ENCODE measurements at regions not wholly inside any gene's neighbourhood (a gene's known extent, or its start where the extent isn't known, plus 50 kb on each side); places are given as distances from the start of the nearest gene placed in this dataset.
A peak's percentile ranks its signal among the peaks of the same experiment; 100 is the strongest.

- no peak for TF ChIP-seq ZNF462 (CRISPR knock-in tag; IDR thresholded peaks at IDR 0.05)
- no peak for TF ChIP-seq EZH2 (IDR thresholded peaks at IDR 0.05; ENCODE audit: low read depth, unreplicated experiment)
- no peak for TF ChIP-seq JUNB (IDR thresholded peaks at IDR 0.05; ENCODE audit: unreplicated experiment)
Observed at GRCh38 chr6:56753811-56754210, 111.1 kb upstream of the DST start (continued).

GRCh38 chr6:56752534-56752933 lies 109.8 kb upstream of the DST start:
- Histone ChIP-seq H3K4me1 (ENCODE audit: insufficient read depth) (peaks cover 79% of the 10 kb centered on the region), H3K9me2 (ENCODE audit: insufficient read depth) (no peaks in the 10 kb centered on the region), H2AFZ (no peak overlapping the region), H3K4me3 (no peak overlapping the region), H4K20me1 (replicated peaks; ENCODE audit: insufficient read depth) (no peaks in the 10 kb centered on the region), H3K36me3 (ENCODE audit: insufficient read depth) (no peaks in the 10 kb centered on the region), H3K27me3 (ENCODE audit: insufficient read depth) (no peaks in the 10 kb centered on the region), H3K4me2 (0 out of 2 replicates have a peak overlapping the region, but pooled peaks have one; percentile 1), H3F3A (replicated peaks; ENCODE audit: low read depth) (no peaks in the 10 kb centered on the region), H3K79me2 (replicated peaks; ENCODE audit: insufficient read depth) (peaks cover 93% of the 10 kb centered on the region), H3K27ac (ENCODE audit: low read depth) (peak overlapping the region; percentile 82; the same call in 1 of the 2 replicates)
- DNase-seq (ENCODE audit: low spot score): no peak
- Mint-ChIP-seq H3K4me1 (peaks cover 73% of the 10 kb centered on the region), H3K27ac (peak overlapping the region; percentile 48), H3K36me3 (ENCODE audit: low read depth) (no peaks in the 10 kb centered on the region), H3K9me3 (no peaks in the 10 kb centered on the region), H3K27me3 (ENCODE audit: insufficient read depth, low read depth, poor library complexity) (peaks cover 4% of the 10 kb centered on the region), H3K4me3 (no peak overlapping the region; the same call in 2 of the 3 replicates)
- no peak for ATAC-seq
- TF ChIP-seq EZH2 (IDR thresholded peaks at IDR 0.05; ENCODE audit: low read depth, unreplicated experiment) (no peak), ZNF331 (CRISPR knock-in tag; IDR thresholded peaks at IDR 0.05; ENCODE audit: low read depth) (no peak), JUNB (IDR thresholded peaks at IDR 0.05; ENCODE audit: unreplicated experiment) (no peak), NANOG (IDR thresholded peaks at IDR 0.05; ENCODE audit: borderline replicate concordance) (no peak), ZNF114 (CRISPR knock-in tag; IDR thresholded peaks at IDR 0.05) (no peak), STAT1 (IDR thresholded peaks at IDR 0.05; ENCODE audit: unreplicated experiment) (no peak), POLR2AphosphoS5 (IDR thresholded peaks at IDR 0.05; ENCODE audit: low read depth) (no peak), REST (IDR thresholded peaks at IDR 0.05; ENCODE audit: unreplicated experiment) (no peak), CREB1 (CRISPR knock-in tag; IDR thresholded peaks at IDR 0.05; ENCODE audit: low read depth) (no peak), EZH2phosphoT487 (IDR thresholded peaks at IDR 0.05; ENCODE audit: unreplicated experiment) (no peak)

Data from GM23338 (cell line).